DND-41 (cell line): ENCODE measurements at regions not wholly inside any gene's neighbourhood (a gene's known extent, or its start where the extent isn't known, plus 50 kb on each side); places are given as distances from the start of the nearest gene placed in this dataset.

Experiments used
- ATAC-seq: fragments of 200-7000 bp; cut with Tn5 transposase; 3 replicates; pipeline ENCODE4 v1.9.1; 2021; ENCODE audit warnings: low read depth; ENCODE audit not compliant: insufficient read depth
- DNase-seq: peaks from one replicate; pipeline ENCODE4 v3.0.0-alpha.2; 2020
- H2AFZ ChIP-seq: 2 replicates; pipeline ENCODE4 v1.6.0; 2012; ENCODE audit warnings: low read depth, low read length
- H3K27ac ChIP-seq: 2 replicates; pipeline ENCODE4 v1.5.1; 2012; ENCODE audit warnings: low read length, inconsistent platforms
- H3K27me3 ChIP-seq: fragments of 200-600 bp; sonication (generic); 2 replicates; pipeline ENCODE4 v1.6.0; 2012; ENCODE audit warnings: low read length, mild to moderate bottlenecking, inconsistent platforms; ENCODE audit not compliant: insufficient read depth, poor library complexity
- H3K36me3 ChIP-seq: 2 replicates; pipeline ENCODE4 v1.5.1; 2012; ENCODE audit warnings: low read length, inconsistent platforms; ENCODE audit not compliant: insufficient read depth
- H3K4me1 ChIP-seq: 2 replicates; pipeline ENCODE4 v1.5.1; 2012; ENCODE audit warnings: mild to moderate bottlenecking, low read length; ENCODE audit not compliant: insufficient read depth
- H3K4me2 ChIP-seq: 2 replicates; pipeline ENCODE4 v1.6.0; 2012; ENCODE audit warnings: mild to moderate bottlenecking, moderate library complexity, low read length, inconsistent platforms; ENCODE audit not compliant: insufficient read depth
- H3K4me3 ChIP-seq, 2 experiments: fragments of 200-600 bp in 1 of 2; shearing (Covaris generic) in 1 of 2; 2 replicates each; pipeline ENCODE4 v1.5.1; 2012 to 2016; ENCODE audit warnings: inconsistent platforms in 2 of 2, low read length in 2 of 2, mild to moderate bottlenecking in 2 of 2, low read depth in 1 of 2, moderate library complexity in 1 of 2
- H3K79me2 ChIP-seq: 2 replicates; pipeline ENCODE4 v1.6.0; 2012; ENCODE audit warnings: low read length, inconsistent platforms; ENCODE audit not compliant: insufficient read depth
- H3K9ac ChIP-seq: 2 replicates; pipeline ENCODE4 v1.6.0; 2012; ENCODE audit warnings: low read depth, mild to moderate bottlenecking, inconsistent platforms, low read length, moderate library complexity
- H3K9me3 ChIP-seq: 2 replicates; pipeline ENCODE4 v1.5.1; 2012; ENCODE audit warnings: low read length, moderate library complexity, mild to moderate bottlenecking, inconsistent platforms; ENCODE audit not compliant: insufficient read depth, severe bottlenecking
- H4K20me1 ChIP-seq: 2 replicates; pipeline ENCODE4 v1.6.0; 2012; ENCODE audit warnings: low read length; ENCODE audit not compliant: insufficient read depth
- CTCF ChIP-seq: IDR thresholded peaks from 2 replicates; pipeline ENCODE4 v1.5.1; 2012; ENCODE audit warnings: borderline replicate concordance, low read length, moderate library complexity, mild to moderate bottlenecking; ENCODE audit not compliant: poor library complexity, severe bottlenecking; ENCODE audit errors: extremely low read depth
- EZH2 ChIP-seq: IDR thresholded peaks from 3 replicates; pipeline ENCODE4 v1.6.1; 2012; ENCODE audit warnings: borderline replicate concordance, low read depth, mild to moderate bottlenecking, moderate library complexity, low read length, inconsistent platforms; ENCODE audit not compliant: severe bottlenecking

GRCh38 chr3:65112751-65113300 is 425.0 kb upstream of the ADAMTS9 start:
- DNase-seq, result no peak
- H2AFZ ChIP-seq, result no peak overlapping the region
- no peak overlapping the region for H3K9ac ChIP-seq
- no peaks in the 10 kb centered on the region for H3K27me3 ChIP-seq
- no peaks in the 10 kb centered on the region for H3K79me2 ChIP-seq
- ATAC-seq, result no peak
- H3K4me1 ChIP-seq, result no peaks in the 10 kb centered on the region
- no peak overlapping the region for H3K4me2 ChIP-seq
- H3K36me3 ChIP-seq, result no peaks in the 10 kb centered on the region
- H3K4me3 ChIP-seq, result no peak overlapping the region
- no peak for TF ChIP-seq CTCF
- no peak for TF ChIP-seq EZH2
- H4K20me1 ChIP-seq, result no peaks in the 10 kb centered on the region
- H3K9me3 ChIP-seq, result no peaks in the 10 kb centered on the region
- H3K27ac ChIP-seq, result no peak overlapping the region

DNA sequence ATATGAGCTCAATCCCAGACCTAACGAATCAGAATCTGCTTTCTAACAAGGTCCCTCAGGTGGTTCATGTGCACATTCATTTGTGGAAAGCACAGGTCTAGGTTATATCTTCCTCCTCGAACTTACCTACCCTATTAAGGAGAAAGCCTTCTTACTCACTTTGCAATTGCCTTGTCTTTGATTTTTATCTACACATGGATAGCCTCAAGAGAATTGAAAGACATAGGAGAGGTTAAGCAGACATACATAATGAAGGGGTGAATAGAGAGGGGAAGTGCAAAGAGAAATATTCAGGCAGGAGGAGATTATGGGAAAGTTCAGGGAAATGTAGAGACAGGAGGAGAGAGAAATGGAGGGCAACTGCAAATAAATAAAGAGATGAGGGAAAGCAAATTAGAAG is 422.9 kb upstream of the ADAMTS9 start:
- no peaks in the 10 kb centered on the region for H3K79me2 ChIP-seq
- H3K9ac ChIP-seq, result no peak overlapping the region
- H3K27me3 ChIP-seq, result no peaks in the 10 kb centered on the region
- no peak overlapping the region for H3K4me2 ChIP-seq
- H3K4me3 ChIP-seq, result no peak overlapping the region
- TF ChIP-seq CTCF (no peak), EZH2 (no peak)
- no peaks in the 10 kb centered on the region for H3K36me3 ChIP-seq
- DNase-seq (no peak), ATAC-seq (no peak)
- no peaks in the 10 kb centered on the region for H4K20me1 ChIP-seq
- no peak overlapping the region for H2AFZ ChIP-seq
- H3K9me3 ChIP-seq, result no peaks in the 10 kb centered on the region
- H3K27ac ChIP-seq, result no peak overlapping the region
- no peaks in the 10 kb centered on the region for H3K4me1 ChIP-seq

- no peak overlapping the region for H3K4me3 ChIP-seq
- no peak overlapping the region for H3K27ac ChIP-seq
- no peak overlapping the region for H3K4me2 ChIP-seq
- no peaks in the 10 kb centered on the region for H4K20me1 ChIP-seq
- H3K79me2 ChIP-seq, result no peaks in the 10 kb centered on the region
- H3K4me1 ChIP-seq, result no peaks in the 10 kb centered on the region
- no peak for DNase-seq
- no peak overlapping the region for H3K9ac ChIP-seq
- H2AFZ ChIP-seq, result no peak overlapping the region
- H3K36me3 ChIP-seq, result no peaks in the 10 kb centered on the region
- no peak for ATAC-seq
- H3K9me3 ChIP-seq, result no peaks in the 10 kb centered on the region
- no peaks in the 10 kb centered on the region for H3K27me3 ChIP-seq
- TF ChIP-seq EZH2, result no peak
- TF ChIP-seq CTCF, result no peak
Measured at GRCh38 chr3:65109966-65110500, 422.2 kb upstream of the ADAMTS9 start.
